Uterus (tissue), 3 donors: ENCODE measurements at regions not wholly inside any gene's neighbourhood (a gene's known extent, or its start where the extent isn't known, plus 50 kb on each side); places are given as distances from the start of the nearest gene placed in this dataset.

ENCODE experiments used
- DNase-seq, 2 donors: peaks; one replicate each; pipeline ENCODE4 v3.0.0-alpha.2; 2019 to 2020
- H3K27ac ChIP-seq, 2 donors: fragments of 200-600 bp; sonication (generic); 1 replicate in 1 of 2; 2 replicates in 1 of 2; pipeline ENCODE4 v1.5.1; 2016 to 2018
- H3K27me3 ChIP-seq, 2 donors: fragments of 200-600 bp; sonication (generic); one replicate each; pipeline ENCODE4 v1.5.1; 2018 to 2019; ENCODE audit warnings: control low read depth in 1 of 2
- H3K36me3 ChIP-seq, 2 donors: fragments of 200-600 bp; sonication (generic); one replicate each; pipeline ENCODE4 v1.5.1; 2019; ENCODE audit warnings: control low read depth in 1 of 2
- H3K4me1 ChIP-seq, 2 donors: fragments of 200-600 bp; sonication (generic); one replicate each; pipeline ENCODE4 v1.5.1; 2018 to 2019; ENCODE audit warnings: control low read depth in 1 of 2
- H3K4me3 ChIP-seq, 2 donors: fragments of 200-600 bp; sonication (generic); 1 replicate in 1 of 2; 2 replicates in 1 of 2; pipeline ENCODE4 v1.5.1; 2018 to 2019; ENCODE audit warnings: mild to moderate bottlenecking in 1 of 2
- H3K9me3 ChIP-seq, 2 donors: fragments of 200-600 bp; sonication (generic); one replicate each; pipeline ENCODE4 v1.5.1; 2019; ENCODE audit warnings: control low read depth in 1 of 2
- CTCF ChIP-seq, 4 experiments: fragments of 200-600 bp in 2 of 4; fragments of 450-650 bp in 2 of 4; sonication (generic) in 2 of 4; IDR thresholded peaks; one replicate each; pipeline ENCODE4 v1.5.1; 2016 to 2019; ENCODE audit warnings: antibody characterized with exemption in 4 of 4, mild to moderate bottlenecking in 2 of 4, moderate library complexity in 1 of 4
- POLR2A ChIP-seq, 2 donors: fragments of 450-650 bp; IDR thresholded peaks; one replicate each; pipeline ENCODE4 v1.6.1; 2016; ENCODE audit warnings: antibody characterized with exemption in 2 of 2, mild to moderate bottlenecking in 1 of 2, moderate library complexity in 1 of 2
- intact Hi-C: fragments of 100-400 bp; cut with DNase I; formaldehyde crosslinking; loops from one replicate; pipeline ENCODE4 v1.15.1; 2023; ENCODE audit warnings: low total_unique reads
- donor health status: DM: yes; HTN: yes; CAD: no.

GRCh38 chr20:1827974-1828785, 67.0 kb upstream of the SIRPA start:
- H3K4me3 ChIP-seq = no peak overlapping the region
- no peak for DNase-seq
- no peak overlapping the region for H3K27ac ChIP-seq
- peaks cover 0 to 6% of the 10 kb centered on the region in 2 donors for H3K9me3 ChIP-seq
- no peaks in the 10 kb centered on the region for H3K27me3 ChIP-seq
- no peak for TF ChIP-seq CTCF (IDR thresholded peaks at IDR 0.05)
- TF ChIP-seq POLR2A (IDR thresholded peaks at IDR 0.05) = no peak
- intact Hi-C loops = no loop called here
- no peaks in the 10 kb centered on the region for H3K4me1 ChIP-seq
- no peaks in the 10 kb centered on the region for H3K36me3 ChIP-seq

GRCh38 chr20:1827510-1827973, 67.7 kb upstream of the SIRPA start:
- H3K27ac ChIP-seq = no peak overlapping the region
- TF ChIP-seq CTCF (IDR thresholded peaks at IDR 0.05) = no peak
- TF ChIP-seq POLR2A (IDR thresholded peaks at IDR 0.05) = no peak
- intact Hi-C loops = no loop called here

GRCh38 chr20:1825938-1826445, 69.2 kb upstream of the SIRPA start:
- intact Hi-C loops = no loop called here
- no peak for DNase-seq
- no peaks in the 10 kb centered on the region for H3K36me3 ChIP-seq
- TF ChIP-seq POLR2A (IDR thresholded peaks at IDR 0.05) (no peak), CTCF (IDR thresholded peaks at IDR 0.05) (no peak)
- H3K4me1 ChIP-seq = no peaks in the 10 kb centered on the region
- no peaks in the 10 kb centered on the region for H3K27me3 ChIP-seq
- H3K27ac ChIP-seq = no peak overlapping the region
- H3K9me3 ChIP-seq = peaks cover 0 to 17% of the 10 kb centered on the region in 2 donors
- H3K4me3 ChIP-seq = no peak overlapping the region

More at GRCh38 chr20:1827510-1827973, 67.7 kb upstream of the SIRPA start:
- no peak overlapping the region for H3K4me3 ChIP-seq
- peaks cover 0 to 12% of the 10 kb centered on the region in 2 donors for H3K9me3 ChIP-seq
- H3K27me3 ChIP-seq = no peaks in the 10 kb centered on the region
- no peaks in the 10 kb centered on the region for H3K36me3 ChIP-seq
- DNase-seq = no peak
- no peaks in the 10 kb centered on the region for H3K4me1 ChIP-seq

- H3K9me3 ChIP-seq = peaks cover 0 to 17% of the 10 kb centered on the region in 2 donors
- intact Hi-C loops = no loop called here
- no peaks in the 10 kb centered on the region for H3K27me3 ChIP-seq
- no peak for DNase-seq
- H3K4me3 ChIP-seq = no peak overlapping the region
- TF ChIP-seq POLR2A (IDR thresholded peaks at IDR 0.05) (no peak), CTCF (IDR thresholded peaks at IDR 0.05) (no peak)
- H3K4me1 ChIP-seq = no peaks in the 10 kb centered on the region
- no peak overlapping the region for H3K27ac ChIP-seq
- no peaks in the 10 kb centered on the region for H3K36me3 ChIP-seq
Observed at GRCh38 chr20:1825507-1825906, 69.7 kb upstream of the SIRPA start.

GRCh38 chr20:1824834-1825233, 70.4 kb upstream of the SIRPA start:
- intact Hi-C loops = no loop called here
- H3K4me3 ChIP-seq = no peak overlapping the region
- no peak for DNase-seq
- H3K4me1 ChIP-seq = no peaks in the 10 kb centered on the region
- no peak overlapping the region for H3K27ac ChIP-seq
- TF ChIP-seq CTCF (IDR thresholded peaks at IDR 0.05) = no peak
- TF ChIP-seq POLR2A (IDR thresholded peaks at IDR 0.05) = no peak
- H3K36me3 ChIP-seq = no peaks in the 10 kb centered on the region
- H3K27me3 ChIP-seq = no peaks in the 10 kb centered on the region
- peaks cover 0 to 17% of the 10 kb centered on the region in 2 donors for H3K9me3 ChIP-seq
